ENCODE measurements at regions not wholly inside any gene's neighbourhood (a gene's known extent, or its start where the extent isn't known, plus 50 kb on each side); places are given as distances from the start of the nearest gene placed in this dataset.

DNA sequence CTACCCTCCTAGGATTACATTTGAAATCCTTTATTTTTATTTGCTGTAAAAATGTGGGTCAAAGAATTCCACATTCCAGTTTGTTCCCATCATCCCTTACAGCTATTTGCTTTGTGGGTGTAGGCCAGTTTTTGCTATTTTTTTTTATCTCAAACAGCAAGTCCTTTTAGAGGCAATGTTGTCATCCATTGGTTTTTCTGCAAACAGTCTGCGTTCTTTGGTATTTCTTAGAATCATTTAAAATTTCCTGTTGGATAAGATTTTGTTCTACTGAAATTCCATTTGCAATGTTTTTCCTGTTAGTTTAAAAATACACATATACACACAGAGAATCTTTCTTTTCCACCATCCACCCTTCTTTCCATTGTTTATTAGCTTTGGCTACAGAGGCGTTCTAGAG lies 53.3 kb upstream of the STK38L start:
- H3K4me3 ChIP-seq (ENCODE audit: low read depth, low read length): no peak overlapping the region
- TF ChIP-seq, protein P1, sequence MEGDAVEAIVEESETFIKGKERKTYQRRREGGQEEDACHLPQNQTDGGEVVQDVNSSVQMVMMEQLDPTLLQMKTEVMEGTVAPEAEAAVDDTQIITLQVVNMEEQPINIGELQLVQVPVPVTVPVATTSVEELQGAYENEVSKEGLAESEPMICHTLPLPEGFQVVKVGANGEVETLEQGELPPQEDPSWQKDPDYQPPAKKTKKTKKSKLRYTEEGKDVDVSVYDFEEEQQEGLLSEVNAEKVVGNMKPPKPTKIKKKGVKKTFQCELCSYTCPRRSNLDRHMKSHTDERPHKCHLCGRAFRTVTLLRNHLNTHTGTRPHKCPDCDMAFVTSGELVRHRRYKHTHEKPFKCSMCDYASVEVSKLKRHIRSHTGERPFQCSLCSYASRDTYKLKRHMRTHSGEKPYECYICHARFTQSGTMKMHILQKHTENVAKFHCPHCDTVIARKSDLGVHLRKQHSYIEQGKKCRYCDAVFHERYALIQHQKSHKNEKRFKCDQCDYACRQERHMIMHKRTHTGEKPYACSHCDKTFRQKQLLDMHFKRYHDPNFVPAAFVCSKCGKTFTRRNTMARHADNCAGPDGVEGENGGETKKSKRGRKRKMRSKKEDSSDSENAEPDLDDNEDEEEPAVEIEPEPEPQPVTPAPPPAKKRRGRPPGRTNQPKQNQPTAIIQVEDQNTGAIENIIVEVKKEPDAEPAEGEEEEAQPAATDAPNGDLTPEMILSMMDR (IDR thresholded peaks at IDR 0.05; ENCODE audit: control insufficient read depth, extremely low read depth, insufficient read depth): no peak
- no peak for DNase-seq (ENCODE audit: low read depth)

DNA sequence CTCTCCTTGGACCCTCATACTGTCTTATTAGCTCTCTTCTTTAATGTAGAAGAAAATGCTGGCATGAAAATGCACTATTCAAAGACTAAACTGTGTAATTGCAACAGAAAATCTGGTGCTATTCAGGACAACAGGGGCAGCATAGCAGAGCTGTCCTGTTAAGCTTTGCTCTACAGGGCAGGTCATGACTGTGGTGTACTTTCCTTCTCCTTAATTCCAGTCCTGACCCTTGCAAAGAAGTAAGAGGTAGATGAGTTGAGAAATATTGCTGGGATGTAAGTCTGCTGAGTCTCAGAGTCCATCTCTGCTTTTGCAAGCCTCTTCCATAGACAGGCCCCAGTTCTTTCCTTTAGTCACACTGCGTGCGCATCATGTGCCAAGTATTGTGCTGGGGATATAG lies 52.6 kb upstream of the STK38L start:
- TF ChIP-seq, protein P1 (IDR thresholded peaks at IDR 0.05; ENCODE audit: control insufficient read depth, extremely low read depth, insufficient read depth): no peak
- DNase-seq (ENCODE audit: low read depth): no peak
- no peak overlapping the region for H3K4me3 ChIP-seq (ENCODE audit: low read depth, low read length)

DNA sequence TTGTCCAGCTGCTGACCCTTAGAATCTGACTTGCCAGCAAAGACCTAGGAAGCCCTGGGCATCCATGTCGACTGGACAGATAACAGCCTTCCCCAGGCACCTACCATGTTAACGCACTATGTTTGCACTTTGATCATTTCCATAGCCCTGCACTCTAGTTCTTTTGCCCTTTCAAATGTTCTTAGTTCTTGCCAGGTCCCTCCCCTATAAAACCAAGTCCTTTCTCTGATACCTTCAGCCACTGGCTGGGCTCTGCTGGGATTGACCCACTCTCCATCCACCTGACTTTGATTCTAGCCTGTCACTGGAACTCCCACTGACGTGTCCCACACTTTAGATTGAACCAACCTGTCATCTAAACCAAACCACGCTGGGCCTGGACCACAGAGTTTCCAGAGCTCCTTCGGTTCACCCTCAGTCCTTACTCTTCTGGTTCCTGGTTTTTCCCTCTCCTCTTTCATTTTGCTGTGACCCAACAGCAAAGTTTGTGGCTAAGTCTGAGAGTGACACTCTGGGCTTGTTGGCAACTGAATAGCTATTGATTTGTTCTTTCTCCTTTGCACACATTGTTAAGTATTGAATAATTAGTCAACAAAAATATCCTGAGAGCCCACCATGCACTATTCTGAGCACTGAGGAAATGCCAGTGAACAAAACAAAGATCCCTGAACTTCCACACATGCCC lies 51.8 kb upstream of the STK38L start:
- no peak overlapping the region for H3K4me3 ChIP-seq (ENCODE audit: low read depth, low read length)
- TF ChIP-seq, protein P1 (IDR thresholded peaks at IDR 0.05; ENCODE audit: control insufficient read depth, extremely low read depth, insufficient read depth): no peak
- no peak for DNase-seq (ENCODE audit: low read depth)

DNA sequence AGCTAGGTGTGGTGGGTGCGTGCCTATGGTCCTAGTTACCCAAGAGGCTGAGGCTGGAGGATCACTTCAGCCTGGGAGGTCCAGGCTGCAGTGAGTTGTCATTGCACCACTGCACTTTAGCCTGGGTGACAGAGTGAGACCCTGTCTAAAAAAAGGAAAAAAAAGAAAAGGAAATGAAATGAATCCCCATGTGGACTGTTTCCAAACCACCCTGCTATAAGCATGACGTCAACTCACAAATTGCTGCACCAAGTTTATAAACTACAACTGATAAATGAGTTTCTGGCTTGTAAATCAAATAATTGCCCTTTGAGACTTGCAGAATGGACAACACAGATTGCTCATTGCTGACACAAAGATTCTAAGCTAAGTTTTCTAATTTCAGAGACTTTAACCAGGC lies 51.0 kb upstream of the STK38L start:
- H3K4me3 ChIP-seq (ENCODE audit: low read depth, low read length): no peak overlapping the region
- TF ChIP-seq, protein P1 (IDR thresholded peaks at IDR 0.05; ENCODE audit: control insufficient read depth, extremely low read depth, insufficient read depth): no peak
- no peak for DNase-seq (ENCODE audit: low read depth)

DNA sequence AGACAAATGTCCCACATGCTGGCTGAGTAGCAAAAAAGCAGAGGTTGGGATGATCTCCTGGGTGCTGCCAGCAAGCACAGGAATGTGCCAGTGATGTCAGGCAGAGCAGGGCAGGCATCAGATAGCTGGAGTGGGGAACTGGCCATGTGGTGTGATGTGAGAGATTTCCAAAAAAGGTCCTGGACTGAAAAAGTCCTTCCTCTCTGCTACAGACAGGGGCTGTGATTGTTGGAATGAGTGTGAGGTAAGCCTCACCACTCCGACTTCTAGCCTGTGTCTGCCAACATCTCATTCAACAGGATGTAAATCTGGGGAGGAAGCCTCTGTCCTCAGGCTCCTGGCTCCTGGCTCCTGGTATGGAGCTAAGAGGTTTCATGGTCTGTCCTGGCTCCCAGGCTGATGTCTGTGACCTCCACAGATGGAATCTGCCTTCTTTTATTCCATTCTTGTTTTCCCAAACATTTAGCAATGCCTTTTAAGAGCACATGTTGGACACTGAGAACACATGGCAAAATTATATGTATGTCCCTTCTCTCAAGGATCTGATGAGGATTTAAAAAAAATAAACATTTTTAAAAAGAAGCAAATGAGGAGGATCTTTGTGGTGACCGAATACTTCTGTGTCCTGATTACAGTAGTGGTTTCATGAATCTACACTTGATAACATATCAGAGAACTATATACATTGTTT lies 50.1 kb upstream of the STK38L start:
- TF ChIP-seq, protein P1 (IDR thresholded peaks at IDR 0.05; ENCODE audit: control insufficient read depth, extremely low read depth, insufficient read depth): no peak
- no peak overlapping the region for H3K4me3 ChIP-seq (ENCODE audit: low read depth, low read length)
- no peak for DNase-seq (ENCODE audit: low read depth)
